Stomach smooth muscle (tissue), 2 donors: ENCODE measurements at regions not wholly inside any gene's neighbourhood (a gene's known extent, or its start where the extent isn't known, plus 50 kb on each side); places are given as distances from the start of the nearest gene placed in this dataset.
"Not testable (repeated sequence)": the region's sequence is repeated elsewhere in the genome, so short reads cannot be mapped to it uniquely, and the experiment has no call there.

Experiments
- H3K27ac ChIP-seq: one replicate; pipeline ENCODE4 v1.7.0; 2013; ENCODE audit warnings: mild to moderate bottlenecking, low read length, inconsistent platforms
- H3K27me3 ChIP-seq, 2 donors: one replicate each; pipeline ENCODE4 v1.7.0; 2013; ENCODE audit warnings: low read length in 2 of 2; ENCODE audit not compliant: insufficient read depth in 2 of 2, control insufficient read depth in 1 of 2
- H3K36me3 ChIP-seq, 2 donors: one replicate each; pipeline ENCODE4 v1.7.0; 2013; ENCODE audit warnings: low read length in 2 of 2; ENCODE audit not compliant: control insufficient read depth in 2 of 2, insufficient read depth in 2 of 2
- H3K4me1 ChIP-seq: one replicate; pipeline ENCODE4 v1.7.0; 2013; ENCODE audit warnings: low read length; ENCODE audit not compliant: control insufficient read depth, insufficient read depth
- H3K4me3 ChIP-seq, 2 donors: one replicate each; pipeline ENCODE4 v1.7.0; 2013; ENCODE audit warnings: low read length in 2 of 2
- H3K9ac ChIP-seq, 2 donors: one replicate each; pipeline ENCODE4 v1.7.0; 2013; ENCODE audit warnings: low read length in 2 of 2, mild to moderate bottlenecking in 1 of 2
- H3K9me3 ChIP-seq, 2 donors: one replicate each; pipeline ENCODE4 v1.7.0; 2013; ENCODE audit warnings: low read length in 2 of 2; ENCODE audit not compliant: control insufficient read depth in 2 of 2
- donor health status: healthy.
- donor health status: Pancreatic carcinoma.

- H3K9ac ChIP-seq, H3K9me3 ChIP-seq, H3K4me3 ChIP-seq, H3K27ac ChIP-seq, H3K36me3 ChIP-seq, H3K27me3 ChIP-seq: not testable (repeated sequence)
- peaks cover 29% of the 10 kb centered on the region for H3K4me1 ChIP-seq
Measured at GRCh38 chr16:29293545-29293944, 113.0 kb downstream of the NPIPB11 start.

DNA sequence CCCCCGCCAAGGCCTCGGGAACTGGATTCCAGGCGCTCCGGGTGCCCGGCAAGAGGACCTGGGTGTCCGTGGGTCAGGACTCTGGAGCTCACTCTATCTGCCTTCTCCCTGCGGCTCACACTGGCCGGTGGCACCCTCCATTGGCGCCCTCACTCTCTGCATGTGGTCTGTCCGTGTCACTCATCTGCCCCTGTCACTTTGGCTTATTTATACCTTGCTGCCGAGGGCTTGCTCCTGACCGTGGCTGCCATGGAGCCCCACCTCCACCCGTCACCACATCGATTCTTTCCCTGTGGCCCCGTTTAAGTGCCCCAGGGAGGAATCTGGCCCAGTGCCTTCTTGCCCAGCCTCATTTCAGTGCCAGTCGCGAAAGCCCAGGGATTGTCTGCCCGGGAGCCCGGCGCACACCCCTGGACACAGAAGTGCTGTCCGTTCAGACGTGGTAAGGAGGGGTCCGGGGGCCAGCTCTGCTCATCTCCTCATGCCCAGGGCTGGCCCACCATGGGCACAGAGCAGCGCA is 113.5 kb downstream of the NPIPB11 start:
- H3K27ac ChIP-seq, H3K27me3 ChIP-seq, H3K36me3 ChIP-seq, H3K9ac ChIP-seq, H3K4me3 ChIP-seq, H3K9me3 ChIP-seq: not testable (repeated sequence)
- peaks cover 35% of the 10 kb centered on the region for H3K4me1 ChIP-seq

DNA sequence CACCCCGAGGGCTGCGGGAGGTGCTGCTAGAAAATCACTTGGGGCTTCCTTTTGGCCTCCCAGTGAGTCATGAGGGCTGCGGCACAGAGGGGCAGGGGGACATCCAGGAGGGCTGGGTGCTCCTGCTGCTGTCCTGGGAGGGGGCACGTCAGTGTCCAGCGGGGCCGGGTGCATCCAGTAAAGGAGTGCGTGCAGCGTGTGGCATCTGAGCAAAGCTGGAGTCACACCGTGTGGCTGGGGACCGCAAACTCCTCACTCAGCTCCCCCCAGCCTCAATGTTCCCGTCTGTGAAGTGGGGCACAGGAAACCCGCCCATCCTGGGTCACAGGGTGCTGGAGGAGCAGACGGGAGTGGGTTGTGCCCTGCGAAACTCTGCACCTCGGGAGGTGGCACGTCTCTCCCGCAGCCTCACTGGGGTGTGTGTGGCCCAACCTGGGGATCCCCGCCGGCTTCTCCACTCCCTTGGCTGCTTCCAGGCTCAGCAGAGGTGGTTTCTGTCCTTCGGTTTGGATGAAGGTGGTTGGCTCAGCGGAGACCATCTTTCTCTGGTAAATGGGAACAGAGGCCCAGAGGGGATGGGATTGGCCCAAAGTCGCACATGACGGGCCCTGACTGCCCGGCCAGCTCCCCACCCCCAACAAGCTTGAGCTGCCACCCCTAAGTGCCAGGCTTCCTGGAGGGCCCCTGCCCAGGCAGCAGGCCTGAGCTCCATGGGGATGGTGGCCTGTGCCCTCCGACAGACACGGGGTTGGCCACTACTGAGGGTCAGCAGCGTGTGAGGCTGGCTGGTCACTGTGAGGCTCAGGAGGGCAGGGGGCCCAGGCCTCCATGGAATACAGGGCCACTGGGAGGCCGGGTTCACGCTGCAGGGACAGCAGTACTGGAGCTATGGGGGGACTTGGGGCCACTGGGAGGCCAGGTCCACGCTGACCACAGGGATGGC is 114.9 kb downstream of the NPIPB11 start:
- not testable (repeated sequence) for H3K36me3 ChIP-seq, H3K27me3 ChIP-seq, H3K9me3 ChIP-seq
- Histone ChIP-seq H3K4me1 (peaks cover 39% of the 10 kb centered on the region), H3K9ac (peak overlapping the region in 1 of 2 donors; percentile 36), H3K4me3 (peak overlapping the region in 1 of 2 donors; percentile 44), H3K27ac (peak overlapping the region; percentile 37)

DNA sequence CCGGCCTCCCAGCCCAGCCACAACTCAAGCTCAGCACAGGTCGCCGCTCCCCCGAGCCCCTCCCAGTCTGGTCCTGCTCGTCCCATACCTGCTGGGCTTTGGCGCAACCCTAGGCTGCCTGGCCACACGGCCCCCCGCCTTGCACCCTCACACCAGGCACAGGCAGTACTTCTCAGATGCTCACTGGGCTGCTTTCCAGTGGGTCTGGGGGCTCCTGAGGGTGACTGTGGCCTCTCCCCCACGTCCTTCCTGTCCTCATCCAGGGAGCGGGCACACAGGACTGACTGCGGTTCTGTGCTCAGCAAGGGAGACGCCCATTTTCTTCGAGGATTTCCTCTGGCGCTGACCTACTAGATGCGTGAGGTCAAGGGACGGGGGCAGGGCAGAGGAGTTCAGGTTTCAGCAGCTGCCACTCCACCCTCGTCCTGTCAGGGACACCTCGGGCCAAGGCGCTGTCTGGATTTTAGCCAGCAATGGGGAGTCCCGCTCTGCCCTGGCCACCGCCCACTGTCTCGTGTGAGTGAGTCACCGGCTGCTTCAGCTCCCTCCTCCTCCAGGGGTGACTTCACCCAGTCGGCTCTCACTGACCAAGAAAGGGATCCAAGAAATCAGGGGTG is 115.8 kb downstream of the NPIPB11 start:
- Histone ChIP-seq H3K9ac (peak overlapping the region; percentile 23 to 55), H3K4me1 (peaks cover 39% of the 10 kb centered on the region), H3K27ac (peak overlapping the region; percentile 46), H3K27me3 (no peaks in the 10 kb centered on the region), H3K36me3 (no peaks in the 10 kb centered on the region), H3K9me3 (no peaks in the 10 kb centered on the region), H3K4me3 (peak overlapping the region; percentile 49 to 68)

GRCh38 chr16:29289516-29290239 is 116.8 kb downstream of the NPIPB11 start:
- not testable (repeated sequence) for H3K27me3 ChIP-seq, H3K9ac ChIP-seq, H3K9me3 ChIP-seq, H3K36me3 ChIP-seq, H3K4me3 ChIP-seq
- H3K27ac ChIP-seq = peak overlapping the region; percentile 31
- H3K4me1 ChIP-seq = peaks cover 39% of the 10 kb centered on the region

DNA sequence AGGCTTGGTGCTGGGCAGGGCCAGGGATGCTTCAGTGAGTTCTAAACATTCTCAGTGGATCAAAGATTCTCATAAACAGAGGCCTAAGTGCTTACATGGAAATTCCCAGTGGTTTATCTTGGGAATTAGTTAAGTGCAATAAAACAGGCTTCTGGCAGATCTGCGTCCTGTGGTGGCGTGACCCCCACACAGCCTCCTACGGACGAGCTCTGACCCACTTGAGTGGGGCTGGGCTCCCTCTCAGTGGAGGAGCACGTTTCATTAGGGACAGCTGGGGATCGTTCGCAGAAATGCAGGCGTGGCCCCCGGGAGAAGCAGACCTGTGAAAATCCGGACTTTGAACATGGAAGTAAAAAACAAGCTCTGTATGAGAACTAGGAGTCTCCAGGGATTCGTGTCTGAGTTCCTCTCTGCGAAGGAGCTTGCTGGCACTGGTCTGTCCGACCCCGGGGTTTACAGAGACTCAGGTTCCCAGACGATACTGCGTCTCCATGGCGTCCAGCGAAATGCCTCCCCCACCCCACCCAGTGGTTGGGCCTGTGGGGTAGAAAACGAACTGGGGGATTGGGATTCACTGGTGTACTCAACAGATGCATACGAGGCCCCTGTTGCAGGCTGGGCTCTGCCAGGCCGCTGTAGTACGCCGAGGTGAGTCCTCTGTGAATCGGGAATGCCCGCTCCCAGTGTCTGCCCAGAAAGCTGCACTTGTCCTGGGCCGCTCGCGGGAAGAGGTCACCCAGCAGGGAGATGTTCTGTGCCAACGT is 117.6 kb downstream of the NPIPB11 start:
- H3K27ac ChIP-seq = peak overlapping the region; percentile 31
- H3K9ac ChIP-seq, H3K36me3 ChIP-seq, H3K4me3 ChIP-seq, H3K9me3 ChIP-seq, H3K27me3 ChIP-seq: not testable (repeated sequence)
- H3K4me1 ChIP-seq = peaks cover 39% of the 10 kb centered on the region

- not testable (repeated sequence) for H3K27me3 ChIP-seq, H3K9ac ChIP-seq, H3K36me3 ChIP-seq, H3K4me3 ChIP-seq, H3K9me3 ChIP-seq, H3K27ac ChIP-seq
- H3K4me1 ChIP-seq = peaks cover 39% of the 10 kb centered on the region
Measured at GRCh38 chr16:29287871-29288535, 118.5 kb downstream of the NPIPB11 start.

DNA sequence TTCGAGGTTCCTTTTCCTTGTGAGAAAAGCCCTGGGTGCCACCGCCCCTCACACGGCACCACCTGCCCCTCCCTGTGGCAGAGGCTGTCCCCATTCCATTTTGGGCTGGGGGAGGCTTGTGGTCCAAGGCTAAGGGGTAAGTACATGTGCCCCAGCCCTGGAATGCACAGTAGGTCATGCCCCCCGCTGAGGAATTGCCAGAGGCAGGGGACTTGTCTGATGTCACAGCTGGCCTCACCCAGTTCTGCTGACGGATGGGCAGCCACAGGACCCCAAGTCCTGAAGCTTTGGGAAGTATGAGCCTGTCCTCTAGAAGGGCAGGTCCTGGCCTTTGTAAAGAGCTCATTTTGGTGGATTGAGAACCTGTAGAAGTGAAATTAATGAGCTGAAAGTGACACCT is 119.3 kb downstream of the NPIPB11 start:
- H3K27me3 ChIP-seq, H3K9ac ChIP-seq, H3K9me3 ChIP-seq, H3K27ac ChIP-seq, H3K4me3 ChIP-seq, H3K36me3 ChIP-seq: not testable (repeated sequence)
- H3K4me1 ChIP-seq = peaks cover 39% of the 10 kb centered on the region

DNA sequence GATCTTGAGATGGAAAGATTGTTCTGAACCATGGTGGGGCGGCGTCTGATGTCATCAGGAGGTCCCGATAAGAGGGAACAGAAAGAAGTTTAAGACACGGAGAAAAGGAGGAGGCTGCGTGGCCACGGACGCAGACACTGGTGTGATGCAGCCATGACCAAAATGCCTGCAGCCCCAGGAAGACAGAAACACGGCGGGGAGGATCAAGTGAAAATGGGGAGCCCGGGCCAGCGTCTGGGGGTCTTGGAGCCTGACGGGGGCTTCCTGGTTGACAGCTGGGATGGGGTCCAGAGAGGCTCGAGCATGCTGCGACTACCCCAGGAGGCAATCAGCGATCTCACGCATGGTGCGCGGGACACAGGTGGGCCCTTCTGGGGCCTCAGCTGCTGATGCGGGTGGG is 119.7 kb downstream of the NPIPB11 start:
- H3K36me3 ChIP-seq, H3K9ac ChIP-seq, H3K9me3 ChIP-seq, H3K27ac ChIP-seq, H3K27me3 ChIP-seq, H3K4me3 ChIP-seq: not testable (repeated sequence)
- peaks cover 37% of the 10 kb centered on the region for H3K4me1 ChIP-seq

- not testable (repeated sequence) for H3K27ac ChIP-seq, H3K9ac ChIP-seq, H3K36me3 ChIP-seq, H3K27me3 ChIP-seq, H3K9me3 ChIP-seq, H3K4me3 ChIP-seq
- peaks cover 30% of the 10 kb centered on the region for H3K4me1 ChIP-seq
Measured at GRCh38 chr16:29286161-29286560, 120.3 kb downstream of the NPIPB11 start.
